WI38 (cell line): ENCODE measurements at regions not wholly inside any gene's neighbourhood (a gene's known extent, or its start where the extent isn't known, plus 50 kb on each side); places are given as distances from the start of the nearest gene placed in this dataset.

Source experiments
- H3K4me3 ChIP-seq: 2 replicates; pipeline ENCODE4 v1.5.1; 2011; ENCODE audit warnings: low read depth, mild to moderate bottlenecking, control low read depth, low read length
- CTCF ChIP-seq: IDR thresholded peaks from 2 replicates; pipeline ENCODE4 v1.5.1; 2012; ENCODE audit warnings: low read depth, mild to moderate bottlenecking, control low read depth, low read length

- TF ChIP-seq CTCF: no peak
Measured at GRCh38 chr17:71392715-71393567, 727.9 kb upstream of the SOX9 start.

GRCh38 chr17:71395901-71396300 lies 724.9 kb upstream of the SOX9 start:
- no peak overlapping the region for H3K4me3 ChIP-seq
- no peak for TF ChIP-seq CTCF

More at GRCh38 chr17:71392715-71393567, 727.9 kb upstream of the SOX9 start:
- no peak overlapping the region for H3K4me3 ChIP-seq

GRCh38 chr17:71396711-71397110 lies 724.1 kb upstream of the SOX9 start:
- TF ChIP-seq CTCF: no peak

GRCh38 chr17:71398025-71398424 lies 722.8 kb upstream of the SOX9 start:
- TF ChIP-seq CTCF: no peak
- H3K4me3 ChIP-seq: no peak overlapping the region

More at GRCh38 chr17:71396711-71397110, 724.1 kb upstream of the SOX9 start:
- H3K4me3 ChIP-seq: no peak overlapping the region

GRCh38 chr17:71398800-71399219 lies 722.0 kb upstream of the SOX9 start:
- H3K4me3 ChIP-seq: no peak overlapping the region
- no peak for TF ChIP-seq CTCF

GRCh38 chr17:71399221-71399620 lies 721.6 kb upstream of the SOX9 start:
- no peak overlapping the region for H3K4me3 ChIP-seq
- TF ChIP-seq CTCF: no peak

GRCh38 chr17:71399649-71400048 lies 721.2 kb upstream of the SOX9 start:
- no peak for TF ChIP-seq CTCF
- no peak overlapping the region for H3K4me3 ChIP-seq
